H9 (cell line): ENCODE measurements at regions not wholly inside any gene's neighbourhood (a gene's known extent, or its start where the extent isn't known, plus 50 kb on each side); places are given as distances from the start of the nearest gene placed in this dataset.

ENCODE experiments used
- DNase-seq: peaks from one replicate; pipeline ENCODE4 v3.0.0-alpha.2; 2017
- H2AFZ ChIP-seq: one replicate; pipeline ENCODE4 v1.6.1; 2013; ENCODE audit warnings: mild to moderate bottlenecking, low read length, control low read depth, moderate library complexity
- H2AK5ac ChIP-seq: 2 replicates; pipeline ENCODE4 v1.6.1; 2013; ENCODE audit warnings: low read length, control low read depth, mixed read lengths; ENCODE audit not compliant: insufficient read length
- H2BK120ac ChIP-seq: one replicate; pipeline ENCODE4 v1.6.1; 2013; ENCODE audit warnings: low read depth, mild to moderate bottlenecking, low read length, control low read depth, inconsistent platforms; ENCODE audit not compliant: poor library complexity, severe bottlenecking
- H2BK12ac ChIP-seq: 2 replicates; pipeline ENCODE4 v1.6.1; 2013; ENCODE audit warnings: low read length, control low read depth, mixed read lengths, low read depth; ENCODE audit not compliant: insufficient read length
- H2BK15ac ChIP-seq: 2 replicates; pipeline ENCODE4 v1.6.1; 2013; ENCODE audit warnings: low read depth, low read length, control low read depth
- H2BK20ac ChIP-seq: one replicate; pipeline ENCODE4 v1.6.1; 2013; ENCODE audit warnings: low read depth, mild to moderate bottlenecking, low read length, control low read depth, inconsistent platforms; ENCODE audit not compliant: poor library complexity, severe bottlenecking
- H2BK5ac ChIP-seq: 2 replicates; pipeline ENCODE4 v1.6.1; 2013; ENCODE audit warnings: low read length, control low read depth, mixed read lengths; ENCODE audit not compliant: insufficient read length
- H3K14ac ChIP-seq: 2 replicates; pipeline ENCODE4 v1.6.1; 2013; ENCODE audit warnings: low read length, control low read depth; ENCODE audit not compliant: insufficient read depth
- H3K18ac ChIP-seq: 2 replicates; pipeline ENCODE4 v1.6.1; 2013; ENCODE audit warnings: low read depth, mild to moderate bottlenecking, mixed read lengths, low read length, control low read depth; ENCODE audit not compliant: insufficient read length
- H3K23ac ChIP-seq: 2 replicates; pipeline ENCODE4 v1.6.1; 2013; ENCODE audit warnings: low read length, control low read depth, mixed read lengths, low read depth; ENCODE audit not compliant: insufficient read length
- H3K23me2 ChIP-seq: 2 replicates; pipeline ENCODE4 v1.6.1; 2013; ENCODE audit warnings: low read depth, mild to moderate bottlenecking, mixed read lengths, low read length, control low read depth; ENCODE audit not compliant: insufficient read length, poor library complexity, severe bottlenecking
- H3K27ac ChIP-seq: 2 replicates; pipeline ENCODE4 v1.5.1; 2013; ENCODE audit warnings: low read length, control low read depth, mixed read lengths, low read depth; ENCODE audit not compliant: insufficient read length
- H3K27me3 ChIP-seq: 2 replicates; pipeline ENCODE4 v1.6.1; 2013; ENCODE audit warnings: low read length, control low read depth, inconsistent platforms; ENCODE audit not compliant: insufficient read depth
- H3K4ac ChIP-seq: 2 replicates; pipeline ENCODE4 v1.6.1; 2013; ENCODE audit warnings: low read depth, mild to moderate bottlenecking, control low read depth, inconsistent platforms, low read length, moderate library complexity
- H3K4me1 ChIP-seq: 2 replicates; pipeline ENCODE4 v1.6.1; 2013; ENCODE audit warnings: low read length, control low read depth, inconsistent platforms; ENCODE audit not compliant: insufficient read depth
- H3K4me2 ChIP-seq: 2 replicates; pipeline ENCODE4 v1.6.1; 2013; ENCODE audit warnings: low read length, control low read depth, mixed read lengths; ENCODE audit not compliant: insufficient read length, insufficient read depth
- H3K56ac ChIP-seq: 2 replicates; pipeline ENCODE4 v1.6.1; 2013; ENCODE audit warnings: low read depth, mild to moderate bottlenecking, mixed read lengths, low read length, control low read depth; ENCODE audit not compliant: insufficient read length
- H3K79me1 ChIP-seq: 2 replicates; pipeline ENCODE4 v1.6.1; 2013; ENCODE audit warnings: low read depth, mild to moderate bottlenecking, moderate library complexity, low read length, control low read depth, inconsistent platforms; ENCODE audit not compliant: insufficient read depth, poor library complexity, severe bottlenecking
- H3K79me2 ChIP-seq: 2 replicates; pipeline ENCODE4 v1.6.1; 2013; ENCODE audit warnings: low read length, control low read depth, inconsistent platforms; ENCODE audit not compliant: insufficient read depth
- H3K9ac ChIP-seq: 2 replicates; pipeline ENCODE4 v1.6.1; 2013; ENCODE audit warnings: low read length, control low read depth, mixed read lengths; ENCODE audit not compliant: insufficient read length; ENCODE audit errors: extremely low read depth
- H3K9me3 ChIP-seq: one replicate; pipeline ENCODE4 v1.6.1; 2013; ENCODE audit warnings: low read depth, low read length, inconsistent platforms; ENCODE audit not compliant: control insufficient read depth
- H3T11ph ChIP-seq: one replicate; pipeline ENCODE4 v1.6.1; 2013; ENCODE audit warnings: mild to moderate bottlenecking, low read length, control low read depth, inconsistent platforms
- H4K20me1 ChIP-seq: one replicate; pipeline ENCODE4 v1.6.1; 2013; ENCODE audit not compliant: control insufficient read depth, insufficient read length, insufficient read depth
- H4K5ac ChIP-seq: 2 replicates; pipeline ENCODE4 v1.6.1; 2013; ENCODE audit warnings: low read depth, mild to moderate bottlenecking, mixed read lengths, low read length, control low read depth; ENCODE audit not compliant: insufficient read length
- H4K8ac ChIP-seq: replicated peaks from 2 replicates; pipeline ENCODE4 v1.6.1; 2013; ENCODE audit warnings: low read length, control low read depth, mixed read lengths, low read depth; ENCODE audit not compliant: insufficient read length
- H4K91ac ChIP-seq: 2 replicates; pipeline ENCODE4 v1.6.1; 2013; ENCODE audit warnings: low read depth, mild to moderate bottlenecking, moderate library complexity, mixed read lengths, low read length, control low read depth; ENCODE audit not compliant: insufficient read length
- H3K27ac Mint-ChIP-seq, 3 experiments: 2 replicates in 2 of 3; 3 replicates in 1 of 3; pipeline ENCODE4 v1.8.0; 2020 to 2021; ENCODE audit warnings: mixed read lengths in 3 of 3, mild to moderate bottlenecking in 1 of 3, moderate library complexity in 1 of 3
- H3K27me3 Mint-ChIP-seq: 2 replicates; pipeline ENCODE4 v1.8.0; 2021; ENCODE audit warnings: low read depth, mild to moderate bottlenecking, moderate library complexity, mixed read lengths
- H3K36me3 Mint-ChIP-seq, 3 experiments: 2 replicates in 2 of 3; 3 replicates in 1 of 3; pipeline ENCODE4 v1.8.0; 2020 to 2021; ENCODE audit warnings: low read depth in 3 of 3, mixed read lengths in 3 of 3; ENCODE audit not compliant: insufficient read depth in 1 of 3
- H3K4me1 Mint-ChIP-seq, 2 experiments: 2 replicates each; pipeline ENCODE4 v1.8.0; 2020; ENCODE audit warnings: mixed read lengths in 2 of 2
- H3K4me3 Mint-ChIP-seq, 2 experiments: 2 replicates in 1 of 2; 3 replicates in 1 of 2; pipeline ENCODE4 v1.8.0; 2020 to 2021; ENCODE audit warnings: mild to moderate bottlenecking in 2 of 2, mixed read lengths in 2 of 2, moderate library complexity in 1 of 2
- H3K9me3 Mint-ChIP-seq, 2 experiments: 2 replicates in 1 of 2; 3 replicates in 1 of 2; pipeline ENCODE4 v1.8.0; 2020; ENCODE audit warnings: mild to moderate bottlenecking in 2 of 2, mixed read lengths in 2 of 2, moderate library complexity in 1 of 2
- CTCF ChIP-seq: fragments of 200-600 bp; sonication (generic); conservative IDR thresholded peaks from 3 replicates; pipeline ENCODE4 v1.8.0; 2021; ENCODE audit warnings: antibody characterized with exemption, mild to moderate bottlenecking
- WGBS: extraction: QIAGEN DNeasy Blood & Tissue Kit; methylation state at CpG from one replicate; pipeline ENCODE4 v1.1.7; 2013; ENCODE audit warnings: missing lambda C conversion rate, low lambda C conversion rate, mixed read lengths; ENCODE audit not compliant: insufficient read length; ENCODE audit errors: extremely low coverage; 5-methylcytosine and 5-hydroxymethylcytosine counted together

- Mint-ChIP-seq H3K36me3 (no peaks in the 10 kb centered on the region), H3K4me1 (peaks cover 9 to 11% of the 10 kb centered on the region in 2 experiments), H3K9me3 (no peaks in the 10 kb centered on the region), H3K4me3 (no peak overlapping the region), H3K27ac (no peak overlapping the region), H3K27me3 (no peaks in the 10 kb centered on the region)
- H2AK5ac ChIP-seq = no peak overlapping the region
- H3K79me1 ChIP-seq = no peaks in the 10 kb centered on the region
- H2AFZ ChIP-seq = no peak overlapping the region
- WGBS = no CpG with 5 or more reads among the region's 1 CpG
- H3K27me3 ChIP-seq = no peaks in the 10 kb centered on the region
- H4K8ac ChIP-seq = no peak overlapping the region
- H3K23ac ChIP-seq = no peak overlapping the region
- no peak overlapping the region for H3T11ph ChIP-seq
- H3K23me2 ChIP-seq = no peaks in the 10 kb centered on the region
- no peak overlapping the region for H2BK5ac ChIP-seq
- H3K4me2 ChIP-seq = no peak overlapping the region
- no peaks in the 10 kb centered on the region for H3K79me2 ChIP-seq
- no peak overlapping the region for H3K14ac ChIP-seq
- no peak for DNase-seq
- H2BK120ac ChIP-seq = no peak overlapping the region
- no peaks in the 10 kb centered on the region for H4K20me1 ChIP-seq
- no peaks in the 10 kb centered on the region for H3K9me3 ChIP-seq
- H3K18ac ChIP-seq = no peak overlapping the region
- no peak overlapping the region for H3K56ac ChIP-seq
- H2BK15ac ChIP-seq = no peak overlapping the region
- H2BK12ac ChIP-seq = no peak overlapping the region
- H3K4me1 ChIP-seq = no peaks in the 10 kb centered on the region
- no peak overlapping the region for H3K9ac ChIP-seq
- H4K91ac ChIP-seq = no peak overlapping the region
- no peak overlapping the region for H2BK20ac ChIP-seq
- no peak overlapping the region for H4K5ac ChIP-seq
- TF ChIP-seq CTCF = no peak
- no peak overlapping the region for H3K27ac ChIP-seq
- H3K4ac ChIP-seq = no peak overlapping the region
Measured at GRCh38 chr6:47407300-47408281, 70.0 kb upstream of the CD2AP start.
